Activated naive CD4-positive, alpha-beta T cell treated with anti-CD3 and anti-CD28 coated beads for 36 hours (primary cell): ENCODE measurements at regions not wholly inside any gene's neighbourhood (a gene's known extent, or its start where the extent isn't known, plus 50 kb on each side); places are given as distances from the start of the nearest gene placed in this dataset.
A peak's percentile ranks its signal among the peaks of the same experiment; 100 is the strongest.

ENCODE experiments used
- CTCF ChIA-PET: fragments of 350-600 bp; sonication (Branson Sonifier 250); formaldehyde crosslinking; loops from one replicate; lab custom pipeline; 2021; ENCODE audit warnings: antibody characterized with exemption; lab: Charles Lee
- DNase-seq: peaks from one replicate; pipeline ENCODE4 v3.0.0-alpha.2; 2020
- H3K27ac Mint-ChIP-seq: one replicate; pipeline ENCODE4 v1.8.0; 2021; ENCODE audit warnings: mild to moderate bottlenecking, mixed read lengths
- H3K27me3 Mint-ChIP-seq: one replicate; pipeline ENCODE4 v1.8.0; 2021; ENCODE audit warnings: low read depth, mixed read lengths
- H3K36me3 Mint-ChIP-seq: one replicate; pipeline ENCODE4 v1.8.0; 2021; ENCODE audit warnings: low read depth, mixed read lengths
- H3K4me1 Mint-ChIP-seq: one replicate; pipeline ENCODE4 v1.8.0; 2021; ENCODE audit warnings: low read depth, mixed read lengths
- H3K4me3 Mint-ChIP-seq: one replicate; pipeline ENCODE4 v1.8.0; 2021; ENCODE audit warnings: mild to moderate bottlenecking, moderate library complexity, mixed read lengths
- H3K9me3 Mint-ChIP-seq: one replicate; pipeline ENCODE4 v1.8.0; 2021; ENCODE audit warnings: mixed read lengths
- intact Hi-C: fragments of 100-400 bp; cut with micrococcal nuclease; formaldehyde crosslinking; loops from one replicate; pipeline ENCODE4 v1.15.1; 2023

DNA sequence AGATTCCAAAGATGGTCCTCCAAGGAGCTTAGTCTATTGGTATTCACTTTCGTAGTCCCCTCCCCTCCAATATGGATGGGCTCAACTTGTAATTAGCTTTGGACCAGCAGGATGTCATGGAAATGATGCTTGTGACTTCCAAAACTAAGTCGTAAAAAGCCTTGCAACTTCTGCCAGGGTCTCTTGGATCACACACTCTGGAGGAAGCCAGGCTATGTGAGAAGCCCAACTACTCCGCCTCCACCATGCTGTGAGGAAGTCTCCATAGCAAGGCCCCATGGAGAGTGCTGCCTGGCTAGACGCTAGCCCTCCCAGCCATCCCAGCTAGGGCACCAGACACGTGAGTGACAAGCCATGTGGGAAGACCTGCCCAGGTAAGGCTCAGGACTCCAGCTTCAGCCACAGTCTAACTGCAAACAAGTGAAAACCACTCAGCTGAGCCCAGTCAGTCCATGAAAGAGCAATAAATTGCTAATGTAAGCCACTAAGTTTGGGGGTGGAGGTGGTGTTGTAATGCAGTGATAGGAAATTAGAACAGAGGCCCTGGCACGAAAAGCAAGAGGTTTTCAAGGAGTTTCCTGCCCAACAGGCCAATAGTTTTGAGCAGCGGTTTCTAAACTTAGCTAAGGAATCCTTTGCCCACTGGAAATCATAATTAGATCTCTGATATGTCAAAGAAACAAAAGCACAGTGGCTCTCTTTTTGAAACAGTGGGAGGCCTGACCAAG, 77.5 kb upstream of the GLI2 start:
- intact Hi-C loops: no loop called here
- Mint-ChIP-seq H3K4me1 (peaks cover 2% of the 10 kb centered on the region), H3K27me3 (peaks cover 20% of the 10 kb centered on the region), H3K27ac (no peak overlapping the region), H3K9me3 (no peaks in the 10 kb centered on the region), H3K4me3 (no peak overlapping the region), H3K36me3 (no peaks in the 10 kb centered on the region)
- CTCF ChIA-PET: no interaction called here
- no peak for DNase-seq

GRCh38 chr2:120658770-120659158, 76.9 kb upstream of the GLI2 start:
- CTCF ChIA-PET: no interaction called here
- no peak for DNase-seq
- intact Hi-C loops: no loop called here
- Mint-ChIP-seq H3K4me1 (peaks cover 2% of the 10 kb centered on the region), H3K36me3 (no peaks in the 10 kb centered on the region), H3K27ac (no peak overlapping the region), H3K27me3 (peaks cover 19% of the 10 kb centered on the region), H3K4me3 (no peak overlapping the region), H3K9me3 (no peaks in the 10 kb centered on the region)

- Mint-ChIP-seq H3K36me3 (no peaks in the 10 kb centered on the region), H3K4me3 (no peak overlapping the region), H3K27me3 (peaks cover 15% of the 10 kb centered on the region), H3K27ac (no peak overlapping the region), H3K9me3 (no peaks in the 10 kb centered on the region), H3K4me1 (peaks cover 2% of the 10 kb centered on the region)
- CTCF ChIA-PET: no interaction called here
- intact Hi-C loops: no loop called here
- DNase-seq: no peak
Measured at GRCh38 chr2:120659275-120659977, 76.2 kb upstream of the GLI2 start.

DNA sequence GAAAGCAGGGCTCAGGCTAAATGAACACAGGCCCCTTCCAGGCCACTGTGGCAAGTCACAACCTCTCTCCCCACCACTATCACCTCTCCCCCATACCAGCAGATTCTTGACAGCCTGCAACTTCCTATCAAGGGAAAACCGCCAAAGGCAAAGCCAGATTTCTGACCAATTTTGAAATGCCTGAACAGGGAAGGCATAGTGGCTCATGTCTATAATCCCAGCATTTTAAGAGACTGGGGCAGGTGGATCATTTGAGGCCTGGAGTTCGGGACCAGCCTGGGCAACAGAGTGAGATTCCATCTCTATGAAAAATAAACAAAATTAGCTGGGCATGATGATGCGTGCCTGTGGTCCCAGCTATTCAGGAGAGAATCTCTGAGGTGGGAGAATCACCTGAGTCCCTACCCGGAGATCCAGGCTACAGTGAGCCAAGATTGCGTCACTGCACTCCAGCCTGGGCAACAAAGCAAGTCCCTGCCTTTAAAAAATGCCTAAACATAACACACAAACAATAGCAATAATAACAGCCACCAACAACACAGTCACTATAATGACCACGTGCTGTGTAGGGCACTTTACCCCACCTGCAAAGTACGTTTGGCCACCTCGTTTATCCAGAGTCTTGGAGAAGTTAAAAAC, 75.5 kb upstream of the GLI2 start:
- Mint-ChIP-seq H3K27me3 (peaks cover 13% of the 10 kb centered on the region), H3K9me3 (peaks cover 6% of the 10 kb centered on the region), H3K27ac (no peak overlapping the region), H3K4me3 (no peak overlapping the region), H3K4me1 (peaks cover under 1% of the 10 kb centered on the region), H3K36me3 (no peaks in the 10 kb centered on the region)
- CTCF ChIA-PET: no interaction called here
- intact Hi-C loops: no loop called here
- no peak for DNase-seq

- Mint-ChIP-seq H3K27me3 (peaks cover 10% of the 10 kb centered on the region), H3K36me3 (no peaks in the 10 kb centered on the region), H3K4me1 (no peaks in the 10 kb centered on the region), H3K9me3 (peaks cover 10% of the 10 kb centered on the region), H3K27ac (no peak overlapping the region), H3K4me3 (no peak overlapping the region)
- DNase-seq: no peak
- intact Hi-C loops: no loop called here
- CTCF ChIA-PET: no interaction called here
Measured at GRCh38 chr2:120660771-120661459, 74.8 kb upstream of the GLI2 start.

DNA sequence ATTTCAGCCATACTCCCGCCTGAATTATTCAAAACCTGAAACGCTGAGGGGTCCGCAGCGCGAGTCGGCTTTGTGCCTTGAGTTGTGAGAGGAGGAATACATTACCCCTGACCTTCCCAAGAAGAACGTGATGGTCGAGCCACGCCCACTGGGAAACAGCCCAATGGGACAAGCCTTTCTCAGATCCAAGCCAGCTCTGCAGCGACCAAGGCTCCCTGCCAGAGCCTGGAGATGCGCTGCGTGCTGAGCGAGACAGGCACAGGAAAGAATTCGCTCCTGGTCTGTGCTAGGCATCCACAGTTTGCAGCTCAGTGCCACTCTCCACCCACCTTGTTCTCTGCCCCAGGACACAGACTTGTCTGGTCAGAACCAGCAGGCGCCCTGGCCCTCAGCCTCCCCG, 74.1 kb upstream of the GLI2 start:
- Mint-ChIP-seq H3K27me3 (peaks cover 7% of the 10 kb centered on the region), H3K27ac (no peak overlapping the region), H3K4me1 (no peaks in the 10 kb centered on the region), H3K36me3 (peaks cover under 1% of the 10 kb centered on the region), H3K9me3 (peaks cover 15% of the 10 kb centered on the region), H3K4me3 (no peak overlapping the region)
- CTCF ChIA-PET: no interaction called here
- intact Hi-C loops: no loop called here
- DNase-seq: no peak

DNA sequence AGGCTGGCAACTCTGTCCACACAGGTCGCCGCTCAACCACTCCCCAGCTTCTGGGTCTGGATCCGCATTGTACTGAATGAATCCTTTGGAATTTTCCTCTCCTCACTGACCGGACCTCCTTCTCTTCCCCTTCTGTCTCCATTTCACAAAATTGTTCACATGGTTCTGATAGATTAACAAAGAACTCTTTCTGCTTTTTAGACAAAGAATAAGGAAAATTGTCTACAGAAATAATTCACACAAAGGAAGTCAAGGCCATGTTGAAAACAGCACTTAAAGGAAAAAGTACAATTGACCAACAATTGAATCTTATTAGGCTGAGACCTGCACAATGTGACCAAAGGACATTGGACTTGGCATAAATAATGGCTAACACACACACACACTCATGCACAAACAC, 73.6 kb upstream of the GLI2 start:
- Mint-ChIP-seq H3K27ac (no peak overlapping the region), H3K4me3 (no peak overlapping the region), H3K27me3 (peaks cover 7% of the 10 kb centered on the region), H3K4me1 (no peaks in the 10 kb centered on the region), H3K9me3 (peaks cover 18% of the 10 kb centered on the region), H3K36me3 (peaks cover 3% of the 10 kb centered on the region)
- intact Hi-C loops: no loop called here
- CTCF ChIA-PET: no interaction called here
- DNase-seq: no peak

DNA sequence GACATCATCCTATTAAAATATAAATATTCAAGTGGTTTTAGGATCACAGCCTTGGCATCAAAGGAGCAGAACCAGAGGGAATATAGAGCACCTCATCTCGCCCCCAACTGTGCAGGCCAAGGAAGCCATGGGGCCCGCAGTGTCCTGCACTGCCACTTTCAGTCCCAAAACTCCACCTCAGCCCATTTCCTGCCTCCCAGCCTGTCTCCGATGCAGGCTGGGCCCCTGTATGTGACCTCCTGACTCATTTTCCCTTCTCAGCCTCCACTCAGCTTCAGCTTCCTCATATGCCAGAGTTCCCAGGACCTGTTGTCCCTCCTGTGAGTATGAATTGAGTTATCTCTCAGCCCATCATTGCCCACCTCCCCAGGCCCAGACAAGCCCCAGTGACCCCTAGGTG, 72.9 kb upstream of the GLI2 start:
- CTCF ChIA-PET: no interaction called here
- intact Hi-C loops: no loop called here

DNA sequence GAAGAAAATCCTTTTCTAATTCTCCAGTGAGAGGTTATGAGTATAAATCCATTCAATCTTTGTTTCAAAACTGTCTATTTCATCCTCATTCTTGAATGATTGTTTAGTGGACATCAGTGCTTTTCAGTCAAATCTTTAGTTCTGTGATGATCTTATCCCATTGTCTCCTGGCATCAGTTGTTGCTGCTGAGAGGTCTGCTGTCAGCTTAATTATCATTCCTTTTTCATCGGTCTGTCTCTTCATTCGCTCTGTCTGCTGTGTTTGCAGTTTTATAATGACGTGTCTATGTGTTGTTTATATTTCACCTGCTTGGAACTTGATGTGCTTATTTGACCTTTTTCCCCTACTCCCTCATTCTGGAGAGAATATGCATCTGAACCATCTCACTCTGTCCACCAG, 69.2 kb upstream of the GLI2 start:
- CTCF ChIA-PET: no interaction called here
- H3K4me3 Mint-ChIP-seq: no peak overlapping the region
- no peaks in the 10 kb centered on the region for H3K4me1 Mint-ChIP-seq

More for the DNA sequence above, 72.9 kb upstream of the GLI2 start:
- no peak overlapping the region for H3K4me3 Mint-ChIP-seq
- DNase-seq: no peak
- peaks cover 3% of the 10 kb centered on the region for H3K36me3 Mint-ChIP-seq
- H3K9me3 Mint-ChIP-seq: peaks cover 20% of the 10 kb centered on the region
- H3K4me1 Mint-ChIP-seq: no peaks in the 10 kb centered on the region
- H3K27me3 Mint-ChIP-seq: peaks cover 7% of the 10 kb centered on the region
- H3K27ac Mint-ChIP-seq: no peak overlapping the region

DNA sequence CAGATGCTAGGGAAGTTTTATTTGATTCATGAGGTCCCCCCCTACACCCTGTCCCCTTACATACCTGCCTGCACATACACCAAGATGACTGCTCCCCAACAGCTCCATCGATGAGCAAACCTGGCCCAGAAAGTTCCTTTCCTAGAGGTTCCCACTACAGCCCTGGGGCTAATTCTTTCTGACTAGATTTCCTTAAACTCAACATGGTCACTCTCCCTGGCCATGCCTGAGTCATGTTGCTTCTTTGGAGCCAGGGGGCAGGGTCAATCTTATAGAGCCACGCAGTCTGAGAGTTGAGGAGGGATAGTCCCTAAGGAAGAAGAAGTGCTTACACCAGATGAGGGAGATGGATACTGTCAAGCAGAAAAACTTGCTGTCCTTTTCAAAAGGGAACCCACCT, 67.7 kb upstream of the GLI2 start:
- no peak overlapping the region for H3K4me3 Mint-ChIP-seq
- H3K9me3 Mint-ChIP-seq: peaks cover 22% of the 10 kb centered on the region
- intact Hi-C loops: no loop called here
- no peaks in the 10 kb centered on the region for H3K4me1 Mint-ChIP-seq
- CTCF ChIA-PET: no interaction called here
- H3K36me3 Mint-ChIP-seq: peaks cover 3% of the 10 kb centered on the region
- peaks cover 27% of the 10 kb centered on the region for H3K27me3 Mint-ChIP-seq
- no peak overlapping the region for H3K27ac Mint-ChIP-seq
- DNase-seq: no peak

More for the DNA sequence above, 69.2 kb upstream of the GLI2 start:
- peaks cover 29% of the 10 kb centered on the region for H3K27me3 Mint-ChIP-seq
- no peak for DNase-seq
- peaks cover 3% of the 10 kb centered on the region for H3K36me3 Mint-ChIP-seq
- H3K9me3 Mint-ChIP-seq: peaks cover 22% of the 10 kb centered on the region
- intact Hi-C loops: no loop called here
- no peak overlapping the region for H3K27ac Mint-ChIP-seq

GRCh38 chr2:120669121-120669952, 66.3 kb upstream of the GLI2 start:
- CTCF ChIA-PET: interaction anchor here (3.4 kb wide), 1 partner anchor 12 kb away, joined by 13 read pairs; no protein-coding TSS in a partner anchor
- Mint-ChIP-seq H3K27ac (no peak overlapping the region), H3K36me3 (peaks cover 3% of the 10 kb centered on the region), H3K4me3 (no peak overlapping the region), H3K27me3 (peaks cover 27% of the 10 kb centered on the region), H3K4me1 (no peaks in the 10 kb centered on the region), H3K9me3 (peaks cover 22% of the 10 kb centered on the region)
- peak; percentile 17 for DNase-seq
- intact Hi-C loops: no loop called here

GRCh38 chr2:120669971-120670370, 65.7 kb upstream of the GLI2 start:
- CTCF ChIA-PET: interaction anchor here (3.4 kb wide), 1 partner anchor 11 kb away, joined by 13 read pairs; no protein-coding TSS in a partner anchor

More at GRCh38 chr2:120669971-120670370, 65.7 kb upstream of the GLI2 start:
- Mint-ChIP-seq H3K36me3 (peaks cover 3% of the 10 kb centered on the region), H3K4me1 (no peaks in the 10 kb centered on the region), H3K9me3 (peaks cover 18% of the 10 kb centered on the region), H3K27me3 (peaks cover 29% of the 10 kb centered on the region), H3K4me3 (no peak overlapping the region), H3K27ac (no peak overlapping the region)
- DNase-seq: no peak
- intact Hi-C loops: no loop called here
